GM18870 (cell line): ENCODE measurements at regions not wholly inside any gene's neighbourhood (a gene's known extent, or its start where the extent isn't known, plus 50 kb on each side); places are given as distances from the start of the nearest gene placed in this dataset.

ENCODE experiments used
- ATAC-seq: cut with Tn5 transposase; IDR thresholded peaks from one replicate; pipeline ENCODE4 v1.9.1; 2021; ENCODE audit warnings: moderate library complexity; ENCODE audit not compliant: unreplicated experiment

GRCh38 chr12:116401565-116401964 lies 124.1 kb upstream of the MED13L start:
- ATAC-seq: no peak

GRCh38 chr12:116402163-116402939 lies 124.9 kb upstream of the MED13L start:
- no peak for ATAC-seq

GRCh38 chr12:116403546-116403945 lies 126.1 kb upstream of the MED13L start:
- ATAC-seq: no peak

GRCh38 chr12:116404247-116404646 lies 126.8 kb upstream of the MED13L start:
- no peak for ATAC-seq

GRCh38 chr12:116404913-116405611 lies 127.6 kb upstream of the MED13L start:
- ATAC-seq: no peak

GRCh38 chr12:116406529-116406928 lies 129.0 kb upstream of the MED13L start:
- ATAC-seq: no peak

GRCh38 chr12:116408489-116409250 lies 131.2 kb upstream of the MED13L start:
- ATAC-seq: no peak

- ATAC-seq: no peak
Observed at GRCh38 chr12:116411977-116412376, 134.5 kb upstream of the MED13L start.

GRCh38 chr12:116414891-116415290 lies 137.4 kb upstream of the MED13L start:
- ATAC-seq: no peak

- ATAC-seq: no peak
Observed at GRCh38 chr12:116415408-116416108, 138.1 kb upstream of the MED13L start.

- no peak for ATAC-seq
Observed at GRCh38 chr12:116416166-116416565, 138.7 kb upstream of the MED13L start.

GRCh38 chr12:116418551-116418950 lies 140.6 kb upstream of the MAP1LC3B2 start:
- ATAC-seq: no peak

GRCh38 chr12:116420227-116420880 lies 138.8 kb upstream of the MAP1LC3B2 start:
- ATAC-seq: no peak

- no peak for ATAC-seq
Observed at GRCh38 chr12:116421785-116422538, 137.2 kb upstream of the MAP1LC3B2 start.

GRCh38 chr12:116423094-116423493 lies 136.1 kb upstream of the MAP1LC3B2 start:
- ATAC-seq: no peak

GRCh38 chr12:116425256-116426193 lies 133.7 kb upstream of the MAP1LC3B2 start:
- no peak for ATAC-seq

GRCh38 chr12:116426391-116427136 lies 132.6 kb upstream of the MAP1LC3B2 start:
- no peak for ATAC-seq
